T-helper 1 cell (primary cell): ENCODE measurements at regions not wholly inside any gene's neighbourhood (a gene's known extent, or its start where the extent isn't known, plus 50 kb on each side); places are given as distances from the start of the nearest gene placed in this dataset.
"Not testable (repeated sequence)": the region's sequence is repeated elsewhere in the genome, so short reads cannot be mapped to it uniquely, and the experiment has no call there.

Experiments used
- DNase-seq, 5 donors: peaks; one replicate each; pipeline ENCODE4 v3.0.0-alpha.2; 2012 to 2020

- no peak for DNase-seq
Observed at GRCh38 chr6:40882323-40882997, 156.6 kb downstream of the UNC5CL start.

- DNase-seq = peak in 1 of 5 donors; percentile 4
Observed at GRCh38 chr6:40881501-40881900, 157.5 kb downstream of the UNC5CL start.

DNA sequence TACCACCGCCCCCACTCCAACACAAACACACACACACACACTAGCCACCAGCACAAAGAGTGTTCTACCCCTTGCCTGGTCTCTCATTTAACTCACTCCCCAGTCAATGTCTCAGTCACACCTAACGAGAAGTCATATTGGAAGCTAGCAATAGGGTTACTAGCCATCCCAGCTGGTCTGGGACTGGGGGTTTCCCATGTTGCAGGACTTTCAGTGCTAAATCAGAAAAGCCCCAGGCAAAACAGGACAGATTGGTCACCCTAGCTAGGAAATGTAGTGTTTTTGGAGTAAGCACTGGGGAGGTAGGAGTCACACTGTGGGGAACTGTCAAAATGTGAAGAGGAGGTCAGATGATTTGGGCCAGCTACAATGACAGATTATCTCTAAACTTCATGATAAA lies 158.1 kb downstream of the UNC5CL start:
- DNase-seq = no peak

- no peak for DNase-seq
Observed at GRCh38 chr6:40879169-40879568, 159.9 kb downstream of the UNC5CL start.

GRCh38 chr6:40877362-40877761 lies 161.7 kb downstream of the UNC5CL start:
- DNase-seq = peak in 1 of 5 donors; percentile 24

DNA sequence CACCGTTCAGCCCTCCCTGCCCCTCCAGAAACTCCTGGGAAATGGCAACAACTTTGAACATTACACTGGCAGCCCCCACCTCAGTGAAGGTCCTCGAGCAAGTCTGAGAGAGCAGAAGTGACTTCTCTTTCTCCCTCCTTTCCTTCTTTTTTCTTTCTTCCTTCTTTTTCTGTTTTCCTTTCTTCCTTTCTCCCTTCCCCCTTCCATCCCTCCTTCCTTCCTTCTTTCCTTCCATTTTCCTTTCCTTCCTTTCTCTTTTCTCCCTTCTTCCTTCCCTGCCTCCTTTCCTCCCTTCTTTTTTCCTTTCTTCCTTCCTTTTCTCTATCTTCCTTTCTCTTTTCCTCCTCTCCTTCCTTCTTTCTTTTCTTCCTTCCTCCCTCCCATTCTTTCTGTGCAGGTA lies 162.7 kb downstream of the UNC5CL start:
- DNase-seq = no peak

DNA sequence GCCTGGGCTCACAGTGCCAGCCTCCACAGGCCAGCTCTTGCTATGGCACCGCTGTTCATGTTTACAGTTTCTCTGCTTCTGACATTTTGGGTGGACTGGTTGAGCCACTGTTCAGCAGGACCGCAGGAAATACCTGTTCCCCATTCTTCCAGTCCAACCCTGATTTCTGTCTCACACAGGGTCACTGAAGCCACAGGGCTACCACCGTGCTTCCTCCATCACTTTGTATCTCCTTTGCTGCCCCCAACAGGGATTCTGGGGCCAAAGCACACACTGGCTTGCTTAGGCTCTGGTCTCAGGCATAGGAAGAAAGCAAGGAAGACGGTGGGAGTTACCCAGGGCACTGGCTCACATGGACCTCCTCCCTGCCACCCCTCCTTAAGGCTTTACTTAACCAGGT lies 164.5 kb downstream of the UNC5CL start:
- DNase-seq = no peak

DNA sequence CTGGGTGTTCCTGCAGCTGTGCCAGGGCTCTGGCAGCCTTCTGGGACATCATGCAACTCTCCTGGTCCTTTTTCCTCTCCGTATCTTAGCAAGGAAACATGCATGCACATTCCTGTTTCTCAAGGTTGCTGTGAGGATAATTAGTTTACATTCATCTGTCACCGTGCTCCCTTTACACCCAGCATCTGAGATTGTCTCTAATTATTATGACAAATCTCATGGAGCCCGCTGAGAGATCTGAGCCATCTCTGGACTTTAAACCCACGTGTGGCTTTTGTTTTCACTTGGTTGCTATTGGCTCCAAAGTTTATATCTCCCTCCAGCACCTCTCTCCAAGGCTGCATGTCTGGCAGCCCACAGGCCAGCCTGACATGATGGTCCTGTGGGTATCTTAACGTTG lies 167.6 kb downstream of the UNC5CL start:
- DNase-seq = no peak

DNA sequence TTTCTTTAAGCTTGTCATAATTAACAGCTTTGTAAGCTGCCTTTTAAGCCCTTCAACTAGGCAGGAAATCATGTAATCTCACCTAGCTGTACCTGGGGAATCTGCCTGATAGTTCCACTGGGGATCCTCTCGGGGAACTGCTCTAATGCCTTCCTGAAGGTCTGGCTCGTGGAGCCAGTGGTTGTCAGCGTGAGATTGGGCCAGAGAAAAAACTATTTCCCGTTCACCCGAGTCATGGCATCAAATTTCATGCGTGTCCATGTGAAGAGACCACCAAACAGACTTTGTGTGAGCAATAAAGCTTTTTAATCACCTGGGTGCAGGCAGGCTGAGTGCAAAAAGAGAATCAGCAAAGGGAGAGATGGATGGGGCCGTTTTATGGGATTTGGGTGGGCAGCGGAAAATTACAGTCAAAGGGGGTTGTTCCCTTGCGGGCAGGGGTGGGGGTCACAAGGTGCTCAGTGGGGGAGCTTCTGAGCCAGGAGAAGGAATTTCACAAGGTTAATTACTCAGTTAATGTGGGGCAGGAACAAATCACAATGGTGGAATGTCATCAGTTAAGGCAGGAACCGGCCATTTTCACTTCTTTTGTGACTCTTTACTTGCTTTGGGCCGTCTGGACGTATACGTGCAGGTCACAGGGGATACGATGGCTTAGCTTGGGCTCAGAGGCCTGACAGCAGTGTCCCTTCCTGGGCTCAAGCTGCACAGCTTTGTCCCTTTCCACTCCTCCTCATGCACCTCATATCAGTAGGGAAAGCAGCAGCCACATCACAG lies 170.7 kb downstream of the UNC5CL start:
- DNase-seq = not testable (repeated sequence)

DNA sequence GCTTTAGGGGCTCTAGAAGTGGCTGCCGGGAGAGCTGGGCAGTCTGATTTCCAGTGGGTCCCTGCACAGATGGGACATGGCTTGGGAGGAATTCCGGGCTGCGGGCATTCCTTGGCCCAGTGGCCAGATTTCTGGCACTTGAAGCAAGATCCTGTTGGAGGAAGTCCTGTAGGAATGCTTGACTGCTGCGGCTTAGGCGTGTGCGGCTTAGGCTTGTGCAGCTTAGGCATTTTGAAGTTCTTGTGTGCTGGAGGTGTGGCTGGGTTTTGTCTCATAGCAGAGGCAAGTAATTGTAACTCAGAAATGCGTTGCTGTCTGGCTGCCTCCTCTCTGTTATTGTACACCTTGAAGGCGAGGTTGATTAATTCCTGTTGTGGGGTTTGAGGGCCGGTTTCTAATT lies 171.5 kb downstream of the UNC5CL start:
- DNase-seq = not testable (repeated sequence)

GRCh38 chr6:40865259-40865658 lies 173.8 kb downstream of the UNC5CL start:
- not testable (repeated sequence) for DNase-seq

DNA sequence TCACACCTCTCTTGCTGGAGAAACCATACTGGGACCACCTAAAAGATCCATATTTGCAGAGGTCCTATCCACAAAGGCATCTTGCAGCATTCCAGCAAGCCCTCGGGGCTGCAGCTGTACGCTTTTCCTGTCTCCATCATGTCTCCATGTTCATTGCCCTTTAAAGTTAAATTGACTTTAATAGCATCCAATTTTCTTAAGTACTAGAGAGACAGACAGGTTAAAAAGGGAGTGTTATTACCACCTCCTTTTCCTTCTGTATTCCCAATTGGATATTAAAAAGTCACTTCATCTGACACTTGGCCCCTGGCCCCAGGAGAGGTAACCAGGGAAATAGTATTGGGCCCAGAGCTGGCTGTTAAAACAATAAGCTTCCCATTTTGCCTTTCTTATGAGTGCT lies 178.6 kb downstream of the UNC5CL start:
- DNase-seq = no peak

- no peak for DNase-seq
Observed at GRCh38 chr6:40856271-40856670, 182.8 kb downstream of the UNC5CL start.

GRCh38 chr6:40855168-40855880 lies 183.7 kb downstream of the UNC5CL start:
- DNase-seq = no peak

DNA sequence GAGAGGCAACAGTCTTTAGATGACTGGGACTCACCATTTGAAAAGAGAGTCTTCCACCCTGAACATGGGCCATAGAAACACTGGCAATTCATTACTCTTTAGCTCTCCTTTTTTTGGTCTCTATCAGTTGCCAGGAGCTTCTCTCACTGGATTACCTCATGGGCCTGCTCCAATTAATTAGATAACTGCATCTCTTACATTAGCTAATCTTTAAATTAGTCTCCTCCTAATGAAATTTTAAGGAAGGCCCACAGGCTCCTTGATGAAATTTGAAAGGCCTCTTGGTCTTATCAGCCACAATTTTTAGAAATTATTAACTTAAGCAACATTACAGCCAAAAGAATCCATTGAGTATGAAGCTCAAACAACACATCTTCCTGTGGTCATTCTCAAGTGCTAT lies 184.4 kb downstream of the UNC5CL start:
- no peak for DNase-seq

GRCh38 chr6:40852779-40853373 lies 186.1 kb downstream of the UNC5CL start:
- peak in 1 of 5 donors; percentile 18 for DNase-seq

- no peak for DNase-seq
Observed at GRCh38 chr6:40849546-40849945, 189.5 kb downstream of the UNC5CL start.

DNA sequence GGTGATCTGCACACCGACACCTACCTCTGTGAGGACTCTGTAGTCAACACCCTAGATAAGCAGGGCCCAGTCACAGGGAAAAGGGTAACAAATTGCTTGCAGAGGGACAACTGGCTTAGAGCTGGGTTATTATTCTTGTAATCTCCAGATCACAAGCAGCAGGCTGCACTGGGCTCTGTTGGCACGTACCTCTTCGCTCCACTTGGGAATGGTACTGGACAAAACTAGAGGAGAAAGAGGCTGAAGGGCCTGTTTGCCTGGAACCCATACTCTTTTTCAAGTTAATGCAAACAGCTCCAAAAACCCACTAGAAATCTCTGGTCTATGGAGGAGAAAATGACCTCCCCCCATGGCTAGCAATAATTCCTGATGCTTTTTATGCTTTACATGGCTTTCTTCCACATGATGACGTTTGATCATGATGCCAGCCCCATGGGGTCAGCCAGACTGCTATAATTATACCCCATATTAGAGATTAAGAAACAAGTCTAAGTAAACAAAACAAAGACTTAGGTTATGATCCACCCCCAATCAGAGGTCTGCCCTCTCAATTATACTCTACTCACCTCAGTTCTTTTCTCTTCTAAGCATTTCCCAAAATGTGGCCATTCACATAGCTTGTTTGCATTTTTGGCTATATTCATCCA lies 190.0 kb downstream of the UNC5CL start:
- DNase-seq = no peak

- DNase-seq = no peak
Observed at GRCh38 chr6:40848038-40848437, 191.0 kb downstream of the UNC5CL start.

- DNase-seq = peak in 1 of 5 donors; percentile 14
Observed at GRCh38 chr6:40845553-40845952, 193.5 kb downstream of the UNC5CL start.

- no peak for DNase-seq
Observed at GRCh38 chr6:40844246-40844645, 194.8 kb downstream of the UNC5CL start.

DNA sequence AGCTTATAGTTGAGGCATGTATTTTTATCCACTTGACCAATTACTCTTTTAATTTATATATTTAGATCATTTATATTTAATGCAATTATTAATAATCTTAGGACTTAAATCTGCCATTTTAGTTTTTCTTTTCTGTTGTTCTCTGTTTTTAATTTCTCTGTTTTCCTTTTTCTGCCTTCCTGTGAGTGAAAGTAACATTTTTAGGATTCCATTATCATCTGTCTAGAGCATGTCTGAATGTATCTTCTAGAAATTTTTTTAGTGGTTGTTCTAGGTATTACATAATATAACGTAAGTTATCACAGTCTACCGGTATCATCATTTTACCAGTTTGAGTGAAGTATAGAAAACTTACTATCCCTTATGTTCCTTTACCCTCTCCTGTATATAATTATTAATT lies 197.3 kb downstream of the UNC5CL start:
- no peak for DNase-seq

DNA sequence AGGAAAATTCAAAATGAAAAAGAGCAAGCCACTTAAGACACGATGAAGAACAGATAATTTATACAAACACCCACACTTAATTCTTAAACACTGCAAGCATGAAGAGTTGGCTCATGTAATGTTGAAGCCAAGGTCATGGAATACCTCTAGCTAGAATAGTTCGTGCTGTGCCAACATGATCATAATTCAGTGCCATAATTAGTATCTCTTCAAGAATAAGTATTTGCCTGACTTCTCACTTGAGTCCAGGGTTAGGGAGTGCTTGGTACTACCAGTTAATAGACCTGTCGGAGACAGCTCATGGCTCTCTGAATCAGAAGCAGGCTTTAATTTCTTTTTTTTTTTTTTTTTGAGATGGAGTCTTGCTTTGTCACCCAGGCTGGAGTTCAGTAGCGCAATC lies 206.3 kb downstream of the UNC5CL start:
- DNase-seq = no peak
